ENCODE measurements at regions not wholly inside any gene's neighbourhood (a gene's known extent, or its start where the extent isn't known, plus 50 kb on each side); places are given as distances from the start of the nearest gene placed in this dataset.

GRCh38 chr18:75858754-75859153, 431.3 kb upstream of the SMIM21 start:
- TF ChIP-seq CTCF (IDR thresholded peaks at IDR 0.05; ENCODE audit: insufficient read depth, low read length, poor library complexity, severe bottlenecking), result no peak
- H3K36me3 ChIP-seq (ENCODE audit: control insufficient read depth, insufficient read depth, low read length), result no peaks in the 10 kb centered on the region
- H3K27me3 ChIP-seq (replicated peaks; ENCODE audit: control insufficient read depth, insufficient read depth, low read length), result no peaks in the 10 kb centered on the region
- H3K4me3 ChIP-seq (replicated peaks; ENCODE audit: low read depth, low read length), result no peak overlapping the region
- no peak for DNase-seq (ENCODE audit: extremely low read depth, insufficient read length)

DNA sequence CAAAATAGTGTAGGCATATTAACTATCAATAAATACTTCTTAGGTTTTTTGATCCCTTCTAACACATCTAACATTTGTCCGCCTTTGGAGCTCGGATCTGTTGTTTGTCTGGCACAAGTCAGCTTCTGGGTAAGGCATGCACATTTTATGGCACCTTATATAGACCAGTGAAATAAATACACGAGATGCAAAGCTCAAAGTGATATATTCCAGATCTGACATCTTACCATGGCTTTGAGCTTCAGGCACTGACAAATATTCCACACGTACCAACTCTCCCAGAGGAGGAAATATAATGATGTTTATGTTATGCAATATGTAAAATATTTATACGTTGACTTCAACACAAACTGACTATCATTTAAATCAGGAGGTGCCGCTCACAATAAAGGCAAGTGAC, 430.1 kb upstream of the SMIM21 start:
- Histone ChIP-seq H3K4me3 (replicated peaks; ENCODE audit: low read depth, low read length) (no peak overlapping the region), H3K36me3 (ENCODE audit: control insufficient read depth, insufficient read depth, low read length) (no peaks in the 10 kb centered on the region), H3K27me3 (replicated peaks; ENCODE audit: control insufficient read depth, insufficient read depth, low read length) (no peaks in the 10 kb centered on the region)
- DNase-seq (ENCODE audit: extremely low read depth, insufficient read length), result no peak
- no peak for TF ChIP-seq CTCF (IDR thresholded peaks at IDR 0.05; ENCODE audit: insufficient read depth, low read length, poor library complexity, severe bottlenecking)

DNA sequence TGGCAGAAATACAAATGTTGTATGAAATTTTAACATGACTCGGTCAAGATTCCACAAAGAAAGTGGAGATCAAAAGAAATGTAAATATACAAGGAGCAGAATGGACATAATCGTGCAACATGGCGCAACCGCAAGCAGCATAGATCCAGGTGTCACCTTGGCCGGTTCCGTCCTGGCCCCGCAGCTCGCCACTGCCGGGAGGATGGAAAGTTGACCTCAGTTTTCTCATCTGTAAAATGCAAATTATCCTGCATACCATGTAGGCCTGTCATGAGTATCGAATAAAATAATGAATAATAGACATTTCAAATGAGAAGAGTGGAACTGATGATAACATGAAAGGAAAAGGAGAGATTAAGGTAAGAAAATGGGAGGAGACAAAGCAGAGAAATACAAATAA, 427.3 kb upstream of the SMIM21 start:
- Histone ChIP-seq H3K36me3 (ENCODE audit: control insufficient read depth, insufficient read depth, low read length) (no peaks in the 10 kb centered on the region), H3K27me3 (replicated peaks; ENCODE audit: control insufficient read depth, insufficient read depth, low read length) (no peaks in the 10 kb centered on the region), H3K4me3 (replicated peaks; ENCODE audit: low read depth, low read length) (no peak overlapping the region)
- TF ChIP-seq CTCF (IDR thresholded peaks at IDR 0.05; ENCODE audit: insufficient read depth, low read length, poor library complexity, severe bottlenecking), result no peak
- DNase-seq (ENCODE audit: extremely low read depth, insufficient read length), result no peak

GRCh38 chr18:75854174-75854573, 426.7 kb upstream of the SMIM21 start:
- Histone ChIP-seq H3K27me3 (replicated peaks; ENCODE audit: control insufficient read depth, insufficient read depth, low read length) (no peaks in the 10 kb centered on the region), H3K4me3 (replicated peaks; ENCODE audit: low read depth, low read length) (no peak overlapping the region), H3K36me3 (ENCODE audit: control insufficient read depth, insufficient read depth, low read length) (no peaks in the 10 kb centered on the region)
- TF ChIP-seq CTCF (IDR thresholded peaks at IDR 0.05; ENCODE audit: insufficient read depth, low read length, poor library complexity, severe bottlenecking), result peak; percentile 60
- DNase-seq (ENCODE audit: extremely low read depth, insufficient read length), result no peak

DNA sequence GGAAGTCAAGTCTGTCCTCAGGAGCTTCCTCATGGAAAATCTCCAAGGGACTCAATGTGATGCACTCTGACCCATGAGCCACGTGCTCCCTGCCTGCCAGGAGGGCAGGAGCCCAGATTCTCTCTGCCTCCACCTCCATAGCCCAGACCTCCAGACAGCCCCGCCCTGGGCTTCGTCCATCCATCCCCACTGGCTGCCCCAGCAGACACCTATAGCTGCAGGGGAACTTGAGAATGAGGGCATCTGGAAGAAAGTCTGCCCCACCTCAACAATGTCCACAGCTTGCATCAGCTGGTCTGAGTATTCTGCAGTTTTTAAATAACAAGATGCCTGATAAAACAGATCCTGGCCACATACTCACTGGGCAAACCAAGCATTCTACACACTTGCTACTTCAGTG, 418.8 kb upstream of the SMIM21 start:
- TF ChIP-seq CTCF (IDR thresholded peaks at IDR 0.05; ENCODE audit: insufficient read depth, low read length, poor library complexity, severe bottlenecking), result no peak
- H3K4me3 ChIP-seq (replicated peaks; ENCODE audit: low read depth, low read length), result no peak overlapping the region
- no peaks in the 10 kb centered on the region for H3K36me3 ChIP-seq (ENCODE audit: control insufficient read depth, insufficient read depth, low read length)
- no peaks in the 10 kb centered on the region for H3K27me3 ChIP-seq (replicated peaks; ENCODE audit: control insufficient read depth, insufficient read depth, low read length)
- DNase-seq (ENCODE audit: extremely low read depth, insufficient read length), result no peak

- Histone ChIP-seq H3K36me3 (ENCODE audit: control insufficient read depth, insufficient read depth, low read length) (no peaks in the 10 kb centered on the region), H3K27me3 (replicated peaks; ENCODE audit: control insufficient read depth, insufficient read depth, low read length) (no peaks in the 10 kb centered on the region)
- TF ChIP-seq CTCF (IDR thresholded peaks at IDR 0.05; ENCODE audit: insufficient read depth, low read length, poor library complexity, severe bottlenecking), result no peak
Observed at GRCh38 chr18:75845413-75845812, 417.9 kb upstream of the SMIM21 start.

More at GRCh38 chr18:75845413-75845812, 417.9 kb upstream of the SMIM21 start:
- no peak for DNase-seq (ENCODE audit: extremely low read depth, insufficient read length)
- no peak overlapping the region for H3K4me3 ChIP-seq (replicated peaks; ENCODE audit: low read depth, low read length)
